ENCODE measurements at regions not wholly inside any gene's neighbourhood (a gene's known extent, or its start where the extent isn't known, plus 50 kb on each side); places are given as distances from the start of the nearest gene placed in this dataset.

GRCh38 chr11:93905384-93905783 lies 55.0 kb upstream of the VSTM5 start:
- TF ChIP-seq POLR2AphosphoS5 (IDR thresholded peaks at IDR 0.05; ENCODE audit: low read depth, low read length) (no peak), TAF1 (IDR thresholded peaks at IDR 0.05; ENCODE audit: borderline replicate concordance, insufficient read depth, low read length) (no peak), REST (IDR thresholded peaks at IDR 0.05; ENCODE audit: insufficient read depth in 1 of 2, low read depth in 2 of 2, low read length in 2 of 2) (no peak), SIN3A (IDR thresholded peaks at IDR 0.05; ENCODE audit: borderline replicate concordance, insufficient read depth, low read length) (no peak), FOXP2 (optimal IDR thresholded peaks at IDR 0.05; ENCODE audit: borderline replicate concordance, extremely low read depth, extremely low read length, insufficient read depth) (no peak)
